Panc1 (cell line): ENCODE measurements at regions not wholly inside any gene's neighbourhood (a gene's known extent, or its start where the extent isn't known, plus 50 kb on each side); places are given as distances from the start of the nearest gene placed in this dataset.
A peak's percentile ranks its signal among the peaks of the same experiment; 100 is the strongest.

Experiments used
- ATAC-seq: fragments of 200-7000 bp; cut with Tn5 transposase; 2 replicates; pipeline ENCODE4 v1.9.1; 2020; ENCODE audit warnings: mild to moderate bottlenecking, moderate library complexity
- BruUV-seq: library from RNA; stranded (reverse); fragments of 400-500 nt; replicated peaks from 2 replicates; lab custom pipeline; 2021; lab: Mats Ljungman, UMichigan
- CTCF ChIA-PET: fragments of 300-600 bp; sonication (Branson Sonifier 250); formaldehyde crosslinking; loops from one replicate; lab custom pipeline; 2022; ENCODE audit warnings: antibody characterized with exemption; lab: Charles Lee
- POLR2A ChIA-PET: fragments of 300-600 bp; sonication (Branson Sonifier 250); formaldehyde crosslinking; loops from one replicate; lab custom pipeline; 2022; ENCODE audit warnings: antibody characterized with exemption; lab: Charles Lee
- DNase-seq: peaks from one replicate; pipeline ENCODE4 v3.0.0-alpha.2; 2010; ENCODE audit warnings: low read depth, low spot score
- H3K27ac ChIP-seq: 2 replicates; pipeline ENCODE4 v1.5.1; 2011; ENCODE audit warnings: mild to moderate bottlenecking, low read length, inconsistent platforms
- H3K27me3 ChIP-seq: fragments of 200-500 bp; sonication (Bioruptor generic); 2 replicates; pipeline ENCODE4 v1.6.0; 2014; ENCODE audit warnings: low read length, inconsistent platforms; ENCODE audit not compliant: control insufficient read depth, insufficient read depth
- H3K36me3 ChIP-seq: fragments of 200-500 bp; sonication (Bioruptor generic); 2 replicates; pipeline ENCODE4 v1.5.1; 2014; ENCODE audit warnings: inconsistent platforms, mild to moderate bottlenecking, low read length, moderate library complexity; ENCODE audit not compliant: control insufficient read depth, insufficient read depth
- H3K4me1 ChIP-seq: 2 replicates; pipeline ENCODE4 v1.5.1; 2011; ENCODE audit warnings: inconsistent platforms, mild to moderate bottlenecking, low read length, moderate library complexity; ENCODE audit not compliant: control insufficient read depth, insufficient read depth
- H3K4me3 ChIP-seq, 2 experiments: 2 replicates each; pipeline ENCODE4 v1.5.1; 2011 to 2012; ENCODE audit warnings: low read depth in 2 of 2, low read length in 2 of 2, mild to moderate bottlenecking in 2 of 2, inconsistent platforms in 1 of 2, moderate library complexity in 1 of 2
- H3K9me3 ChIP-seq: fragments of 200-500 bp; sonication (Bioruptor generic); 2 replicates; pipeline ENCODE4 v1.5.1; 2014; ENCODE audit warnings: low read depth, mild to moderate bottlenecking, inconsistent platforms, low read length, moderate library complexity; ENCODE audit not compliant: control insufficient read depth, insufficient read depth
- POLR2AphosphoS5 ChIP-seq: IDR thresholded peaks from 2 replicates; pipeline ENCODE4 v1.6.1; 2012; ENCODE audit warnings: mild to moderate bottlenecking, low read depth, low read length, moderate library complexity
- SIN3A ChIP-seq: IDR thresholded peaks from 2 replicates; pipeline ENCODE4 v1.6.1; 2012; ENCODE audit warnings: low read depth, mild to moderate bottlenecking, low read length, moderate library complexity, borderline replicate concordance; ENCODE audit not compliant: insufficient read depth
- TCF7L2 ChIP-seq: IDR thresholded peaks from 2 replicates; pipeline ENCODE4 v1.6.1; 2011; ENCODE audit warnings: mild to moderate bottlenecking, low read depth, low read length, inconsistent platforms
- in situ Hi-C: cut with HindIII; loops from 2 replicates; pipeline ENCODE4 v1.10.0; 2016; ENCODE audit warnings: low sequenced_read_pairs, low pct_unique_long_range_greater_than_20kb
- intact Hi-C: fragments of 100-400 bp; cut with micrococcal nuclease; formaldehyde crosslinking; loops from one replicate; pipeline ENCODE4 v1.10.0; 2022; ENCODE audit not compliant: unreplicated experiment
- TF ChIP-seq, protein P1 (sequence below): fragments of 450-650 bp; IDR thresholded peaks from 2 replicates; pipeline ENCODE4 v1.5.1; 2017; ENCODE audit warnings: mild to moderate bottlenecking
- TF ChIP-seq, protein P2 (sequence below), 2 experiments: IDR thresholded peaks; 2 replicates each; pipeline ENCODE4 v1.6.1; 2011 to 2012; ENCODE audit warnings: low read depth in 2 of 2, control low read depth in 1 of 2, low read length in 1 of 2, mild to moderate bottlenecking in 1 of 2, moderate library complexity in 1 of 2; ENCODE audit not compliant: insufficient read depth in 1 of 2

DNA sequence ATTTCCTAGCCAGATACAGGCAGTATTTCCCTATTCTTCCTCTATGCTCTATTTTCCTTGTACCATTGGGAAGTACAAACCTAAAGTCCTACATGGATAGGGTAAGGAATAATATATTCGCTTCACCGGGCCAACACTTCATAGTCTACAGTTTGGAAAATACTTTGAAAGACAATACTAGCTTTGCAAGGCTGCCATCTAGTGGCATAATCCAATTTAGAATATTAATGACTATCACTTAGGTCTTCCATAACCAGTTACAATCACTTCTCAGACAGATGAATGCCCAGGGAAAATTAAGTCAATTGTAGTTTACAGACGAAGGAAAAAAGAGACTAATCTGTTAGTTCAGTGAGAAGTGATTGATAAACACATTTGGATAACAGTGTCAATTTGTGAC is 141.0 kb upstream of the FAM47C start:
- Histone ChIP-seq H3K36me3 (no peaks in the 10 kb centered on the region), H3K4me1 (no peaks in the 10 kb centered on the region), H3K27me3 (no peaks in the 10 kb centered on the region), H3K27ac (no peak overlapping the region), H3K9me3 (no peaks in the 10 kb centered on the region), H3K4me3 (no peak overlapping the region)
- POLR2A ChIA-PET = no interaction called here
- in situ Hi-C loops (no loop called here), intact Hi-C loops (loop anchor here (10.0 kb wide), 1 partner anchor 972 kb away; no protein-coding TSS in a partner anchor)
- CTCF ChIA-PET = no interaction called here
- DNase-seq = no peak
- ATAC-seq = no peak
- TF ChIP-seq, protein P1, sequence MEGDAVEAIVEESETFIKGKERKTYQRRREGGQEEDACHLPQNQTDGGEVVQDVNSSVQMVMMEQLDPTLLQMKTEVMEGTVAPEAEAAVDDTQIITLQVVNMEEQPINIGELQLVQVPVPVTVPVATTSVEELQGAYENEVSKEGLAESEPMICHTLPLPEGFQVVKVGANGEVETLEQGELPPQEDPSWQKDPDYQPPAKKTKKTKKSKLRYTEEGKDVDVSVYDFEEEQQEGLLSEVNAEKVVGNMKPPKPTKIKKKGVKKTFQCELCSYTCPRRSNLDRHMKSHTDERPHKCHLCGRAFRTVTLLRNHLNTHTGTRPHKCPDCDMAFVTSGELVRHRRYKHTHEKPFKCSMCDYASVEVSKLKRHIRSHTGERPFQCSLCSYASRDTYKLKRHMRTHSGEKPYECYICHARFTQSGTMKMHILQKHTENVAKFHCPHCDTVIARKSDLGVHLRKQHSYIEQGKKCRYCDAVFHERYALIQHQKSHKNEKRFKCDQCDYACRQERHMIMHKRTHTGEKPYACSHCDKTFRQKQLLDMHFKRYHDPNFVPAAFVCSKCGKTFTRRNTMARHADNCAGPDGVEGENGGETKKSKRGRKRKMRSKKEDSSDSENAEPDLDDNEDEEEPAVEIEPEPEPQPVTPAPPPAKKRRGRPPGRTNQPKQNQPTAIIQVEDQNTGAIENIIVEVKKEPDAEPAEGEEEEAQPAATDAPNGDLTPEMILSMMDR = peak; percentile 48; the same call in 1 of the 2 replicates
- no peak for TF ChIP-seq POLR2AphosphoS5
- BruUV-seq = no TSS peak

DNA sequence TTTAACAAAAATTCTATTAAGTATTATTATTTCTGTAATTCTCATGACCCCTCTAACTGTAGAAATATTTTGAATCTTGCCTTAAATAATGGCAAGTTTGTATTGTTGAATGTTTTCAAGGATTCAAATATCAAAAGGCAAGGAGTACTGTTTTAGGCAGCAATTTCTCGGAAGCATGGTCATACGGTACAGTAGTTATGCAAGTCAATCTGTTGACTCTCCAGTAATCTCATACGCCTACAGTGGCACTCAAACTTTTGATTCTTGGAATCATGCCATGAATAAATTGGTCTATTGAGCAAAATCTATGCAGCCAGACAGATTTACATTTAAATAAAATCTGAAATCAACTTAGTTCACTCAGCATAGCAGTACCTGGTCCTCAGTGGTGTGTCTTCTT is 139.6 kb upstream of the FAM47C start:
- in situ Hi-C loops = no loop called here
- no peaks in the 10 kb centered on the region for H3K27me3 ChIP-seq
- TF ChIP-seq SIN3A (no peak), TCF7L2 (no peak), POLR2AphosphoS5 (no peak)
- TF ChIP-seq, protein P2, sequence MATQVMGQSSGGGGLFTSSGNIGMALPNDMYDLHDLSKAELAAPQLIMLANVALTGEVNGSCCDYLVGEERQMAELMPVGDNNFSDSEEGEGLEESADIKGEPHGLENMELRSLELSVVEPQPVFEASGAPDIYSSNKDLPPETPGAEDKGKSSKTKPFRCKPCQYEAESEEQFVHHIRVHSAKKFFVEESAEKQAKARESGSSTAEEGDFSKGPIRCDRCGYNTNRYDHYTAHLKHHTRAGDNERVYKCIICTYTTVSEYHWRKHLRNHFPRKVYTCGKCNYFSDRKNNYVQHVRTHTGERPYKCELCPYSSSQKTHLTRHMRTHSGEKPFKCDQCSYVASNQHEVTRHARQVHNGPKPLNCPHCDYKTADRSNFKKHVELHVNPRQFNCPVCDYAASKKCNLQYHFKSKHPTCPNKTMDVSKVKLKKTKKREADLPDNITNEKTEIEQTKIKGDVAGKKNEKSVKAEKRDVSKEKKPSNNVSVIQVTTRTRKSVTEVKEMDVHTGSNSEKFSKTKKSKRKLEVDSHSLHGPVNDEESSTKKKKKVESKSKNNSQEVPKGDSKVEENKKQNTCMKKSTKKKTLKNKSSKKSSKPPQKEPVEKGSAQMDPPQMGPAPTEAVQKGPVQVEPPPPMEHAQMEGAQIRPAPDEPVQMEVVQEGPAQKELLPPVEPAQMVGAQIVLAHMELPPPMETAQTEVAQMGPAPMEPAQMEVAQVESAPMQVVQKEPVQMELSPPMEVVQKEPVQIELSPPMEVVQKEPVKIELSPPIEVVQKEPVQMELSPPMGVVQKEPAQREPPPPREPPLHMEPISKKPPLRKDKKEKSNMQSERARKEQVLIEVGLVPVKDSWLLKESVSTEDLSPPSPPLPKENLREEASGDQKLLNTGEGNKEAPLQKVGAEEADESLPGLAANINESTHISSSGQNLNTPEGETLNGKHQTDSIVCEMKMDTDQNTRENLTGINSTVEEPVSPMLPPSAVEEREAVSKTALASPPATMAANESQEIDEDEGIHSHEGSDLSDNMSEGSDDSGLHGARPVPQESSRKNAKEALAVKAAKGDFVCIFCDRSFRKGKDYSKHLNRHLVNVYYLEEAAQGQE (IDR thresholded peaks at IDR 0.05; ENCODE audit: insufficient read depth in 1 of 2, low read depth in 2 of 2, low read length in 1 of 2) = no peak
- TF ChIP-seq, protein P1 = no peak
- ChIA-PET POLR2A (no interaction called here), CTCF (no interaction called here)
- ATAC-seq (no peak), DNase-seq (no peak)
- H3K9me3 ChIP-seq = no peaks in the 10 kb centered on the region
- H3K27ac ChIP-seq = no peak overlapping the region
- intact Hi-C loops = loop anchor here (10.0 kb wide), 1 partner anchor 974 kb away; no protein-coding TSS in a partner anchor
- H3K4me3 ChIP-seq = no peak overlapping the region
- no TSS peak for BruUV-seq
- no peaks in the 10 kb centered on the region for H3K4me1 ChIP-seq
- no peaks in the 10 kb centered on the region for H3K36me3 ChIP-seq
